Right atrium auricular region (tissue), 2 donors: ENCODE measurements at regions not wholly inside any gene's neighbourhood (a gene's known extent, or its start where the extent isn't known, plus 50 kb on each side); places are given as distances from the start of the nearest gene placed in this dataset.

Experiments used
- DNase-seq: peaks from one replicate; pipeline ENCODE4 v3.0.0-alpha.2; 2019; ENCODE audit warnings: low spot score
- H3K27ac ChIP-seq, 2 donors: fragments of 200-600 bp; sonication (generic); 1 replicate in 1 of 2; 2 replicates in 1 of 2; pipeline ENCODE4 v1.5.1; 2016 to 2019
- H3K27me3 ChIP-seq, 2 donors: fragments of 200-600 bp; sonication (generic); one replicate each; pipeline versions ENCODE4 v1.5.1 to v1.6.0; 2017 to 2019
- H3K36me3 ChIP-seq: fragments of 200-600 bp; sonication (generic); one replicate; pipeline ENCODE4 v1.5.1; 2016
- H3K4me1 ChIP-seq, 2 donors: fragments of 200-600 bp; sonication (generic); one replicate each; pipeline versions ENCODE4 v1.5.1 to v1.6.0; 2017 to 2019
- H3K4me3 ChIP-seq, 2 donors: fragments of 200-600 bp; sonication (generic); 1 replicate in 1 of 2; 2 replicates in 1 of 2; pipeline ENCODE4 v1.5.1; 2017 to 2019; ENCODE audit warnings: mild to moderate bottlenecking in 1 of 2, moderate library complexity in 1 of 2
- H3K9me3 ChIP-seq, 2 donors: fragments of 200-600 bp; sonication (generic); one replicate each; pipeline ENCODE4 v1.5.1; 2019
- TF ChIP-seq, protein P1 (sequence below), 2 donors: fragments of 200-600 bp; sonication (generic); IDR thresholded peaks; one replicate each; pipeline ENCODE4 v1.5.1; 2019; ENCODE audit warnings: antibody characterized with exemption in 2 of 2

DNA sequence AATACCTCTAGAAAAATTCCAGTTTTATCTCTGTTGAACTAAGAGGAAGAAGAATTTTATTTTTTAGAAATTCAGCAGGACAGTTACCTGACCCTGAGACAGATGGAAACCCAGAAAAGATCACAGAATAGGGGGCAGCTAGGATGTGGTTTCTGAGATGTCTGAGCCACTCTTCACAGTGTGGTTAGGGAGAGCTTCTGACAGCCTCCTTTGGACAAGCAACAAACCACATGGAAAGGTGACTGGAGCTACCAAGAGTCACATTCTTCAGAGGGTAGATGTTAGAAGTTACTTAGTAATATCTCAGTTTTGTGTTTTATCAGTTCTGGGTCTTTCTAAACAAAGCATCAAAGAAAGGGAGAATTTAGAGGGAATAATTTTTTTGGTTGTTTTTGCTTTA lies 117.3 kb upstream of the NAP1L1 start:
- Histone ChIP-seq H3K9me3 (peaks cover 7 to 25% of the 10 kb centered on the region in 2 donors), H3K27me3 (no peaks in the 10 kb centered on the region), H3K4me3 (no peak overlapping the region), H3K4me1 (no peaks in the 10 kb centered on the region), H3K27ac (no peak overlapping the region), H3K36me3 (no peaks in the 10 kb centered on the region)
- TF ChIP-seq, protein P1, sequence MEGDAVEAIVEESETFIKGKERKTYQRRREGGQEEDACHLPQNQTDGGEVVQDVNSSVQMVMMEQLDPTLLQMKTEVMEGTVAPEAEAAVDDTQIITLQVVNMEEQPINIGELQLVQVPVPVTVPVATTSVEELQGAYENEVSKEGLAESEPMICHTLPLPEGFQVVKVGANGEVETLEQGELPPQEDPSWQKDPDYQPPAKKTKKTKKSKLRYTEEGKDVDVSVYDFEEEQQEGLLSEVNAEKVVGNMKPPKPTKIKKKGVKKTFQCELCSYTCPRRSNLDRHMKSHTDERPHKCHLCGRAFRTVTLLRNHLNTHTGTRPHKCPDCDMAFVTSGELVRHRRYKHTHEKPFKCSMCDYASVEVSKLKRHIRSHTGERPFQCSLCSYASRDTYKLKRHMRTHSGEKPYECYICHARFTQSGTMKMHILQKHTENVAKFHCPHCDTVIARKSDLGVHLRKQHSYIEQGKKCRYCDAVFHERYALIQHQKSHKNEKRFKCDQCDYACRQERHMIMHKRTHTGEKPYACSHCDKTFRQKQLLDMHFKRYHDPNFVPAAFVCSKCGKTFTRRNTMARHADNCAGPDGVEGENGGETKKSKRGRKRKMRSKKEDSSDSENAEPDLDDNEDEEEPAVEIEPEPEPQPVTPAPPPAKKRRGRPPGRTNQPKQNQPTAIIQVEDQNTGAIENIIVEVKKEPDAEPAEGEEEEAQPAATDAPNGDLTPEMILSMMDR (IDR thresholded peaks at IDR 0.05): no peak
- DNase-seq: no peak

DNA sequence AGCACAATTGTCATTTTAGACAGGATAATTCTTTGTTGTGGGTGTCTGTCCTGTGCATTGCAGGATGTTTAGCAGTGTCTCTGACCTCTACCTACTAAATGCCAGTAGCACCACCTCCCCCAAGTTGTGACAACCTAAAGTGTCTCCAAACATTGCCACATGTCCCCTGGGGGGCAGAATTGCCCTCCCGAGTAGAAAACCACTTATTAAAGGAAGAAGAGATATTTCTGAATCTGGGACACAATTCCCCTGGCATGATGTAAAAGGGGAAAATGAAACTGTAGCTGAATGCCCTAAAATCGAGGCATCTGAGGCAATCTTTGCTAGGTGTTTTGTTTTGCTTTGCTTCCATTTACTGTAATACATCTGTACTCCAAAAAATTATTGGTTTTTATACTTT lies 116.8 kb upstream of the NAP1L1 start:
- Histone ChIP-seq H3K36me3 (no peaks in the 10 kb centered on the region), H3K4me1 (no peaks in the 10 kb centered on the region), H3K27me3 (no peaks in the 10 kb centered on the region), H3K27ac (no peak overlapping the region), H3K4me3 (no peak overlapping the region), H3K9me3 (peaks cover 7 to 25% of the 10 kb centered on the region in 2 donors)
- TF ChIP-seq, protein P1 (IDR thresholded peaks at IDR 0.05): no peak
- DNase-seq: no peak

DNA sequence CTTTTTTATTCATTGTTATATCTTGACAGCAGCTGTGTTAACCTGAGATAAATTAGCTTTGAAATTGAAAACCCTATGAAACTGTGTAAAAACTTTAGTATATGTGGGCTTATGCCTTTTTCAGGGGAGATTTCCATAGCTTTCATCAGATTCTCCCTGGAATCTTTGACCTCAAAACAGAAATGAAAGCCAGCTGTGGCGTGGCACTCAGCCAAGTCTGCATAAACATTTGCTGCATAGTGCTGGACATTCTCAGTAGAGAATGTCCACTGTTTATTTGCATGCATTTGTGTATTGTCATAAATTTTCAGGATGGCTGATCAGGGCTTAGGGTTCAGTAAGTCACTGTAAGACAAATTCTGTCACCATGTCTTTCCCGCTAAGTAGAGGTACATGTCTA lies 115.3 kb upstream of the NAP1L1 start:
- Histone ChIP-seq H3K27me3 (no peaks in the 10 kb centered on the region), H3K4me1 (no peaks in the 10 kb centered on the region), H3K36me3 (no peaks in the 10 kb centered on the region), H3K4me3 (no peak overlapping the region), H3K9me3 (peaks cover 7 to 25% of the 10 kb centered on the region in 2 donors), H3K27ac (no peak overlapping the region)
- no peak for DNase-seq
- TF ChIP-seq, protein P1 (IDR thresholded peaks at IDR 0.05): no peak

DNA sequence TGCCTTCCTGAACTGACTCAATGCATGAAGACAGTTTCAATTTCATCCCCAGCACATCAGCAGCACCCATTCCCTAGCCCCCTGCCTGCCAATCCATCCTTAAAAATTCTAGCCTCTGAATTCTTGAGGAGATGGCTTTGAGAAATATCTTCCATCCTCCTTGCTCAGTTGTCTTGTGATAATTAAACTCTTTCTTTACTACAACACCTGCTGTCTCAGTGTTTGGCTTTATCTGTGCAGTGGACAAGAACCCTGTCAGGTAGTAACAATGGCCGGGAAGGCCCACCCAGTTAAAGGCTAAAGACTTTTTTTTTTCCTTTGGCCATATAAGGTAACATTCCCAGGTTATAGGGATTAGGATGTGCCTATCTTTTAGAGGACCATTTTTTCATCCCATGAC lies 114.4 kb upstream of the NAP1L1 start:
- TF ChIP-seq, protein P1 (IDR thresholded peaks at IDR 0.05): no peak
- Histone ChIP-seq H3K27ac (no peak overlapping the region), H3K27me3 (no peaks in the 10 kb centered on the region), H3K4me3 (no peak overlapping the region), H3K4me1 (no peaks in the 10 kb centered on the region), H3K9me3 (peaks cover 7 to 25% of the 10 kb centered on the region in 2 donors), H3K36me3 (no peaks in the 10 kb centered on the region)
- no peak for DNase-seq

DNA sequence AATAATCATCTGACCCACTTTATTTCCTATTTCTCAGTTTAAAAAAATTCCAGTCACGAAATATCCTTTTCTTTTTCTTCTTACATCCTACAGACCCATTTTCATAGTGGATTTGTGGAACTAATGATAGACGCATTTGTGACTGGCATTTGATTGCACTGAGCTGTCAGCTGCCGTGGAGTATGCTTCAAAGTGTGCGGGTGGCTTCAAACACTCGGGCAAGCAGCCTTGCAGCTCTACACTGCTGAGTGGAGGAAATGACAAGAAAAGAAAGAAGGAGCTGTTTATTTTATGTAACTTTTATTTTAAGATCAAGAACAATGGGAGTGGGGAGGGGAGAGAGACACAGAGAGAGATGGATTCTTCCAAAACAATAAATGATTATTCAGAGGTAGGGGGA lies 112.8 kb upstream of the NAP1L1 start:
- H3K27me3 ChIP-seq: no peaks in the 10 kb centered on the region
- H3K4me1 ChIP-seq: no peaks in the 10 kb centered on the region
- DNase-seq: no peak
- TF ChIP-seq, protein P1 (IDR thresholded peaks at IDR 0.05): no peak
- H3K9me3 ChIP-seq: peaks cover 7 to 25% of the 10 kb centered on the region in 2 donors
- H3K4me3 ChIP-seq: no peak overlapping the region
- H3K36me3 ChIP-seq: no peaks in the 10 kb centered on the region
- H3K27ac ChIP-seq: no peak overlapping the region

DNA sequence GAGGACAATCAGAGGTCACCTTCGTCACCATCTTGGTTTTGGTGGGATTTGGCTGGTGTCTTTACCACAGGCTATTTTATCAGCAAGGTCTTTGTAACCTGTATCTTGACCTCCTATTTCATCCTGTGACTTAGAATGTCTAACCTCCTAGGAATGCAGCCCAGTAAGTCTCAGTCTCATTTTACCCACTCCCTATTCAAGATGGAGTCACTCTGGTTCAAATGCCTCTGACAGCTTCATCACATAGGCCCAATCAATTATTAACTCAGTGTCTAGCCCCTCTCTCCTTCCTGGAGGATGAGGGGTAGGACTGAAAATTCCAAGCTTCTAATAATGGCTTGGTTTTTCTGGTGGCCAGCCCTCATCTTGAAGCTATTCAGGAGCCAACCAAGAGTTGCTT lies 111.4 kb upstream of the NAP1L1 start:
- H3K36me3 ChIP-seq: no peaks in the 10 kb centered on the region
- DNase-seq: no peak
- no peak overlapping the region for H3K4me3 ChIP-seq
- H3K27me3 ChIP-seq: no peaks in the 10 kb centered on the region
- TF ChIP-seq, protein P1 (IDR thresholded peaks at IDR 0.05): no peak
- H3K9me3 ChIP-seq: peaks cover 7 to 25% of the 10 kb centered on the region in 2 donors
- H3K27ac ChIP-seq: no peak overlapping the region
- no peaks in the 10 kb centered on the region for H3K4me1 ChIP-seq
